ENCODE measurements at regions not wholly inside any gene's neighbourhood (a gene's known extent, or its start where the extent isn't known, plus 50 kb on each side); places are given as distances from the start of the nearest gene placed in this dataset.

GRCh38 chr9:12194731-12195130 lies 498.5 kb upstream of the TYRP1 start:
- ATAC-seq (ENCODE audit: low read depth) (no peak), DNase-seq (no peak)
- POLR2A ChIA-PET: no interaction called here
- no peak overlapping the region for H3K4me3 Mint-ChIP-seq
- peaks cover under 1% of the 10 kb centered on the region for H3K9me3 Mint-ChIP-seq
- H3K36me3 Mint-ChIP-seq: no peaks in the 10 kb centered on the region
- no peak overlapping the region for H3K27ac Mint-ChIP-seq
- no peaks in the 10 kb centered on the region for H3K27me3 Mint-ChIP-seq
- H3K4me1 Mint-ChIP-seq: no peaks in the 10 kb centered on the region

GRCh38 chr9:12195456-12195855 lies 497.7 kb upstream of the TYRP1 start:
- Mint-ChIP-seq H3K36me3 (no peaks in the 10 kb centered on the region), H3K4me3 (no peak overlapping the region), H3K27me3 (no peaks in the 10 kb centered on the region), H3K4me1 (no peaks in the 10 kb centered on the region), H3K9me3 (no peaks in the 10 kb centered on the region), H3K27ac (no peak overlapping the region)
- POLR2A ChIA-PET: no interaction called here
- DNase-seq: no peak
- ATAC-seq (ENCODE audit: low read depth): no peak

GRCh38 chr9:12204512-12204911 lies 488.7 kb upstream of the TYRP1 start:
- Mint-ChIP-seq H3K9me3 (peaks cover 8% of the 10 kb centered on the region), H3K27ac (no peak overlapping the region), H3K36me3 (no peaks in the 10 kb centered on the region), H3K4me3 (no peak overlapping the region), H3K4me1 (no peaks in the 10 kb centered on the region), H3K27me3 (no peaks in the 10 kb centered on the region)
- POLR2A ChIA-PET: no interaction called here
- ATAC-seq (ENCODE audit: low read depth) (no peak), DNase-seq (no peak)

- no peak overlapping the region for H3K4me3 Mint-ChIP-seq
- no peaks in the 10 kb centered on the region for H3K27me3 Mint-ChIP-seq
- POLR2A ChIA-PET: no interaction called here
- H3K4me1 Mint-ChIP-seq: no peaks in the 10 kb centered on the region
- ATAC-seq (ENCODE audit: low read depth) (no peak), DNase-seq (no peak)
- H3K9me3 Mint-ChIP-seq: peaks cover 9% of the 10 kb centered on the region
- H3K27ac Mint-ChIP-seq: no peak overlapping the region
- H3K36me3 Mint-ChIP-seq: no peaks in the 10 kb centered on the region
Measured at GRCh38 chr9:12212860-12213259, 480.3 kb upstream of the TYRP1 start.

- POLR2A ChIA-PET: no interaction called here
- Mint-ChIP-seq H3K27ac (no peak overlapping the region), H3K36me3 (no peaks in the 10 kb centered on the region), H3K27me3 (no peaks in the 10 kb centered on the region), H3K9me3 (peaks cover 7% of the 10 kb centered on the region), H3K4me3 (no peak overlapping the region), H3K4me1 (no peaks in the 10 kb centered on the region)
- ATAC-seq (ENCODE audit: low read depth) (no peak), DNase-seq (no peak)
Measured at GRCh38 chr9:12221470-12221869, 471.7 kb upstream of the TYRP1 start.

- no peaks in the 10 kb centered on the region for H3K27me3 Mint-ChIP-seq
- peaks cover 5% of the 10 kb centered on the region for H3K9me3 Mint-ChIP-seq
- H3K4me3 Mint-ChIP-seq: no peak overlapping the region
- POLR2A ChIA-PET: no interaction called here
- no peak overlapping the region for H3K27ac Mint-ChIP-seq
- H3K4me1 Mint-ChIP-seq: no peaks in the 10 kb centered on the region
- no peaks in the 10 kb centered on the region for H3K36me3 Mint-ChIP-seq
- DNase-seq (no peak), ATAC-seq (ENCODE audit: low read depth) (no peak)
Measured at GRCh38 chr9:12224449-12224848, 468.7 kb upstream of the TYRP1 start.

GRCh38 chr9:12230708-12231107 lies 462.5 kb upstream of the TYRP1 start:
- Mint-ChIP-seq H3K4me1 (peaks cover 2% of the 10 kb centered on the region), H3K4me3 (no peak overlapping the region), H3K9me3 (peaks cover 21% of the 10 kb centered on the region), H3K27me3 (no peaks in the 10 kb centered on the region), H3K36me3 (no peaks in the 10 kb centered on the region), H3K27ac (no peak overlapping the region)
- POLR2A ChIA-PET: no interaction called here
- DNase-seq (no peak), ATAC-seq (ENCODE audit: low read depth) (no peak)

- POLR2A ChIA-PET: no interaction called here
- DNase-seq (no peak), ATAC-seq (ENCODE audit: low read depth) (no peak)
- no peaks in the 10 kb centered on the region for H3K36me3 Mint-ChIP-seq
- no peaks in the 10 kb centered on the region for H3K27me3 Mint-ChIP-seq
- H3K27ac Mint-ChIP-seq: no peak overlapping the region
- no peak overlapping the region for H3K4me3 Mint-ChIP-seq
- peaks cover 2% of the 10 kb centered on the region for H3K4me1 Mint-ChIP-seq
- H3K9me3 Mint-ChIP-seq: peaks cover 21% of the 10 kb centered on the region
Measured at GRCh38 chr9:12231832-12232231, 461.4 kb upstream of the TYRP1 start.

- Mint-ChIP-seq H3K4me3 (no peak overlapping the region), H3K36me3 (no peaks in the 10 kb centered on the region), H3K4me1 (peaks cover 2% of the 10 kb centered on the region), H3K27ac (no peak overlapping the region), H3K9me3 (peaks cover 21% of the 10 kb centered on the region), H3K27me3 (no peaks in the 10 kb centered on the region)
- POLR2A ChIA-PET: no interaction called here
- ATAC-seq (ENCODE audit: low read depth) (no peak), DNase-seq (no peak)
Measured at GRCh38 chr9:12232836-12233235, 460.3 kb upstream of the TYRP1 start.

- no peak overlapping the region for H3K27ac Mint-ChIP-seq
- ATAC-seq (ENCODE audit: low read depth) (no peak), DNase-seq (no peak)
- H3K9me3 Mint-ChIP-seq: peaks cover 10% of the 10 kb centered on the region
- no peak overlapping the region for H3K4me3 Mint-ChIP-seq
- no peaks in the 10 kb centered on the region for H3K4me1 Mint-ChIP-seq
- POLR2A ChIA-PET: no interaction called here
- no peaks in the 10 kb centered on the region for H3K36me3 Mint-ChIP-seq
- no peaks in the 10 kb centered on the region for H3K27me3 Mint-ChIP-seq
Measured at GRCh38 chr9:12253941-12254340, 439.2 kb upstream of the TYRP1 start.

GRCh38 chr9:12266758-12267157 lies 426.4 kb upstream of the TYRP1 start:
- no peak for DNase-seq
- H3K4me1 Mint-ChIP-seq: no peaks in the 10 kb centered on the region
- no peak for ATAC-seq (ENCODE audit: low read depth)
- no peaks in the 10 kb centered on the region for H3K27me3 Mint-ChIP-seq
- H3K27ac Mint-ChIP-seq: no peak overlapping the region
- POLR2A ChIA-PET: no interaction called here
- H3K4me3 Mint-ChIP-seq: no peak overlapping the region
- H3K36me3 Mint-ChIP-seq: no peaks in the 10 kb centered on the region
- peaks cover 8% of the 10 kb centered on the region for H3K9me3 Mint-ChIP-seq

- POLR2A ChIA-PET: no interaction called here
- H3K4me1 Mint-ChIP-seq: no peaks in the 10 kb centered on the region
- H3K27me3 Mint-ChIP-seq: no peaks in the 10 kb centered on the region
- no peak overlapping the region for H3K27ac Mint-ChIP-seq
- ATAC-seq (ENCODE audit: low read depth) (no peak), DNase-seq (no peak)
- H3K36me3 Mint-ChIP-seq: no peaks in the 10 kb centered on the region
- no peak overlapping the region for H3K4me3 Mint-ChIP-seq
- H3K9me3 Mint-ChIP-seq: peaks cover 13% of the 10 kb centered on the region
Measured at GRCh38 chr9:12271421-12271891, 421.7 kb upstream of the TYRP1 start.

- no peak for DNase-seq
- Mint-ChIP-seq H3K36me3 (no peaks in the 10 kb centered on the region), H3K27ac (no peak overlapping the region), H3K4me1 (no peaks in the 10 kb centered on the region), H3K9me3 (peaks cover 13% of the 10 kb centered on the region), H3K27me3 (no peaks in the 10 kb centered on the region), H3K4me3 (no peak overlapping the region)
- no peak for ATAC-seq (ENCODE audit: low read depth)
- POLR2A ChIA-PET: no interaction called here
Measured at GRCh38 chr9:12272471-12273120, 420.6 kb upstream of the TYRP1 start.

- H3K4me3 Mint-ChIP-seq: no peak overlapping the region
- no peak for DNase-seq
- POLR2A ChIA-PET: no interaction called here
- no peaks in the 10 kb centered on the region for H3K36me3 Mint-ChIP-seq
- H3K27ac Mint-ChIP-seq: no peak overlapping the region
- no peaks in the 10 kb centered on the region for H3K27me3 Mint-ChIP-seq
- peaks cover 13% of the 10 kb centered on the region for H3K9me3 Mint-ChIP-seq
- H3K4me1 Mint-ChIP-seq: no peaks in the 10 kb centered on the region
- ATAC-seq (ENCODE audit: low read depth): no peak
Measured at GRCh38 chr9:12274577-12274976, 418.6 kb upstream of the TYRP1 start.

- H3K4me3 Mint-ChIP-seq: no peak overlapping the region
- H3K36me3 Mint-ChIP-seq: no peaks in the 10 kb centered on the region
- ATAC-seq (ENCODE audit: low read depth): no peak
- POLR2A ChIA-PET: no interaction called here
- no peaks in the 10 kb centered on the region for H3K27me3 Mint-ChIP-seq
- no peak overlapping the region for H3K27ac Mint-ChIP-seq
- H3K4me1 Mint-ChIP-seq: no peaks in the 10 kb centered on the region
- H3K9me3 Mint-ChIP-seq: peaks cover 11% of the 10 kb centered on the region
- DNase-seq: no peak
Measured at GRCh38 chr9:12276505-12276904, 416.7 kb upstream of the TYRP1 start.
